Astrocyte (in vitro differentiated cells and primary cell): ENCODE measurements at regions not wholly inside any gene's neighbourhood (a gene's known extent, or its start where the extent isn't known, plus 50 kb on each side); places are given as distances from the start of the nearest gene placed in this dataset.
A peak's percentile ranks its signal among the peaks of the same experiment; 100 is the strongest.

Experiments
- CTCF ChIP-seq: IDR thresholded peaks from 2 replicates; pipeline ENCODE4 v1.5.1; 2011; ENCODE audit warnings: low read depth, mild to moderate bottlenecking, inconsistent platforms, low read length, moderate library complexity; ENCODE audit not compliant: insufficient read depth
- EZH2 ChIP-seq: IDR thresholded peaks from 2 replicates; pipeline ENCODE4 v1.6.1; 2012; ENCODE audit warnings: mild to moderate bottlenecking, low read length, inconsistent platforms; ENCODE audit not compliant: insufficient read depth

GRCh38 chr22:22171357-22172218, 73.0 kb upstream of the VPREB1 start:
- TF ChIP-seq CTCF = peak; percentile 31
- TF ChIP-seq EZH2 = no peak
